ENCODE measurements at regions not wholly inside any gene's neighbourhood (a gene's known extent, or its start where the extent isn't known, plus 50 kb on each side); places are given as distances from the start of the nearest gene placed in this dataset.

DNA sequence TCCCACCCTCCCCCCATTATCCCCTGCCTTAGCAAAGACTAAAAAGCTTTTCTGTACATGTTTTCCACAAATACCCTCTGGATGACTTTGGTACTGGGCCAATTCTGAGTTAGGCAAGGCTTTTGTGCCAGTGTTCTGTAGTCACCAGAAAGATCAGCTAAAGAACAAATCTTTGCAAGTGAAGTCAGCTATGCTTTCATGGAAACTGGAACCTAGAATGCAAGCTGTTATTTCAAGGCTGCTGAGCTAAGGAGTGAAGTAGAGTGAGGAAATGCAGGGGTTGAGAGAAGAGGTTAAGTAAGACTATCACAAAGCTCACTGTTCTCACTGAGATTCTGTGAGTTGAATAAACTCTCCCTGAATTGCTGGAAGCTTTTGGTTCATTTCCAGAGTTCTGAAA, 107.8 kb upstream of the CNTN3 start:
- no peak for TF ChIP-seq POLR2A (IDR thresholded peaks at IDR 0.05)
- TF ChIP-seq, protein P1, sequence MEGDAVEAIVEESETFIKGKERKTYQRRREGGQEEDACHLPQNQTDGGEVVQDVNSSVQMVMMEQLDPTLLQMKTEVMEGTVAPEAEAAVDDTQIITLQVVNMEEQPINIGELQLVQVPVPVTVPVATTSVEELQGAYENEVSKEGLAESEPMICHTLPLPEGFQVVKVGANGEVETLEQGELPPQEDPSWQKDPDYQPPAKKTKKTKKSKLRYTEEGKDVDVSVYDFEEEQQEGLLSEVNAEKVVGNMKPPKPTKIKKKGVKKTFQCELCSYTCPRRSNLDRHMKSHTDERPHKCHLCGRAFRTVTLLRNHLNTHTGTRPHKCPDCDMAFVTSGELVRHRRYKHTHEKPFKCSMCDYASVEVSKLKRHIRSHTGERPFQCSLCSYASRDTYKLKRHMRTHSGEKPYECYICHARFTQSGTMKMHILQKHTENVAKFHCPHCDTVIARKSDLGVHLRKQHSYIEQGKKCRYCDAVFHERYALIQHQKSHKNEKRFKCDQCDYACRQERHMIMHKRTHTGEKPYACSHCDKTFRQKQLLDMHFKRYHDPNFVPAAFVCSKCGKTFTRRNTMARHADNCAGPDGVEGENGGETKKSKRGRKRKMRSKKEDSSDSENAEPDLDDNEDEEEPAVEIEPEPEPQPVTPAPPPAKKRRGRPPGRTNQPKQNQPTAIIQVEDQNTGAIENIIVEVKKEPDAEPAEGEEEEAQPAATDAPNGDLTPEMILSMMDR (IDR thresholded peaks at IDR 0.05): no peak
